GM12872 (cell line): ENCODE measurements at regions not wholly inside any gene's neighbourhood (a gene's known extent, or its start where the extent isn't known, plus 50 kb on each side); places are given as distances from the start of the nearest gene placed in this dataset.

Experiments used
- CTCF ChIP-seq: IDR thresholded peaks from 3 replicates; pipeline ENCODE4 v1.5.1; 2011; ENCODE audit warnings: low read depth, mild to moderate bottlenecking, low read length, moderate library complexity; ENCODE audit not compliant: insufficient read depth

- no peak for TF ChIP-seq CTCF
Observed at GRCh38 chrX:66902081-66902480, 263.2 kb upstream of the EDA2R start.

GRCh38 chrX:66900886-66901285 is 262.0 kb upstream of the EDA2R start:
- no peak for TF ChIP-seq CTCF

GRCh38 chrX:66892004-66892403 is 253.1 kb upstream of the EDA2R start:
- TF ChIP-seq CTCF = no peak

GRCh38 chrX:66889418-66889817 is 250.5 kb upstream of the EDA2R start:
- no peak for TF ChIP-seq CTCF

GRCh38 chrX:66882101-66882500 is 243.2 kb upstream of the EDA2R start:
- no peak for TF ChIP-seq CTCF

- TF ChIP-seq CTCF = no peak
Observed at GRCh38 chrX:66876776-66877175, 237.9 kb upstream of the EDA2R start.

GRCh38 chrX:66872771-66873170 is 233.9 kb upstream of the EDA2R start:
- TF ChIP-seq CTCF = no peak

- TF ChIP-seq CTCF = no peak
Observed at GRCh38 chrX:66863721-66864120, 224.8 kb upstream of the EDA2R start.
